ENCODE measurements at regions not wholly inside any gene's neighbourhood (a gene's known extent, or its start where the extent isn't known, plus 50 kb on each side); places are given as distances from the start of the nearest gene placed in this dataset.

- TF ChIP-seq EZH2 (IDR thresholded peaks at IDR 0.05; ENCODE audit: borderline replicate concordance, low read depth, low read length, poor library complexity, severe bottlenecking) (no peak), CTCF (conservative IDR thresholded peaks at IDR 0.05; ENCODE audit: low read depth, low read length) (no peak)
These were observed 1192.0 kb downstream of the CDH12 start for GRCh38 chr5:21661184-21661583.

All from A673 (cell line).